Hematopoietic multipotent progenitor cell treated with erythropoietin and hydrocortisone succinate and interleukin-3 and kit ligand, for 4 days (in vitro differentiated cells): ENCODE measurements at regions not wholly inside any gene's neighbourhood (a gene's known extent, or its start where the extent isn't known, plus 50 kb on each side); places are given as distances from the start of the nearest gene placed in this dataset.

Experiments
- DNase-seq: peaks from one replicate; pipeline ENCODE4 v3.0.0-alpha.2; 2015

- DNase-seq: no peak
Observed at GRCh38 chr14:82067221-82067875, 533.7 kb upstream of the SEL1L start.

- DNase-seq: no peak
Observed at GRCh38 chr14:82070040-82070439, 536.4 kb upstream of the SEL1L start.

- no peak for DNase-seq
Observed at GRCh38 chr14:82070753-82071152, 537.1 kb upstream of the SEL1L start.

GRCh38 chr14:82073547-82073946, 539.9 kb upstream of the SEL1L start:
- DNase-seq: no peak

- peak; percentile 59 for DNase-seq
Observed at GRCh38 chr14:82075566-82075965, 541.9 kb upstream of the SEL1L start.

GRCh38 chr14:82079553-82079952, 545.9 kb upstream of the SEL1L start:
- DNase-seq: no peak

- no peak for DNase-seq
Observed at GRCh38 chr14:82080370-82080769, 546.7 kb upstream of the SEL1L start.

GRCh38 chr14:82084813-82085212, 551.2 kb upstream of the SEL1L start:
- no peak for DNase-seq

- DNase-seq: no peak
Observed at GRCh38 chr14:82091097-82091496, 557.4 kb upstream of the SEL1L start.

- DNase-seq: no peak
Observed at GRCh38 chr14:82094829-82095345, 561.2 kb upstream of the SEL1L start.

GRCh38 chr14:82104013-82104412, 570.4 kb upstream of the SEL1L start:
- no peak for DNase-seq

- DNase-seq: no peak
Observed at GRCh38 chr14:82112210-82112839, 578.7 kb upstream of the SEL1L start.

GRCh38 chr14:82113007-82113406, 579.4 kb upstream of the SEL1L start:
- DNase-seq: no peak

- DNase-seq: no peak
Observed at GRCh38 chr14:82113710-82114109, 580.1 kb upstream of the SEL1L start.

- no peak for DNase-seq
Observed at GRCh38 chr14:82116721-82117120, 583.1 kb upstream of the SEL1L start.

GRCh38 chr14:82122655-82123054, 589.0 kb upstream of the SEL1L start:
- no peak for DNase-seq

GRCh38 chr14:82124511-82124910, 590.9 kb upstream of the SEL1L start:
- DNase-seq: no peak

GRCh38 chr14:82126006-82126405, 592.4 kb upstream of the SEL1L start:
- no peak for DNase-seq

- DNase-seq: no peak
Observed at GRCh38 chr14:82134411-82134810, 600.8 kb upstream of the SEL1L start.

GRCh38 chr14:82138431-82138830, 604.8 kb upstream of the SEL1L start:
- no peak for DNase-seq

- DNase-seq: no peak
Observed at GRCh38 chr14:82146846-82147245, 613.2 kb upstream of the SEL1L start.

GRCh38 chr14:82153689-82154088, 620.0 kb upstream of the SEL1L start:
- DNase-seq: no peak

GRCh38 chr14:82159624-82160023, 626.0 kb upstream of the SEL1L start:
- DNase-seq: no peak

GRCh38 chr14:82180139-82180538, 646.5 kb upstream of the SEL1L start:
- no peak for DNase-seq

GRCh38 chr14:82182646-82183045, 649.0 kb upstream of the SEL1L start:
- DNase-seq: no peak
